ENCODE measurements at regions not wholly inside any gene's neighbourhood (a gene's known extent, or its start where the extent isn't known, plus 50 kb on each side); places are given as distances from the start of the nearest gene placed in this dataset.

GRCh38 chr2:174691201-174691779 is 73.0 kb downstream of the CHRNA1 start:
- TF ChIP-seq CTCF (conservative IDR thresholded peaks at IDR 0.05 in 1 of 2, IDR thresholded peaks at IDR 0.05 in 1 of 2; ENCODE audit: extremely low read depth in 1 of 2, insufficient read depth in 1 of 2, low read depth in 1 of 2, low read length in 2 of 2) (no peak), EZH2 (IDR thresholded peaks at IDR 0.05; ENCODE audit: borderline replicate concordance, low read length) (no peak)

Data from mammary epithelial cell (primary cell).